ENCODE measurements at regions not wholly inside any gene's neighbourhood (a gene's known extent, or its start where the extent isn't known, plus 50 kb on each side); places are given as distances from the start of the nearest gene placed in this dataset.

DNA sequence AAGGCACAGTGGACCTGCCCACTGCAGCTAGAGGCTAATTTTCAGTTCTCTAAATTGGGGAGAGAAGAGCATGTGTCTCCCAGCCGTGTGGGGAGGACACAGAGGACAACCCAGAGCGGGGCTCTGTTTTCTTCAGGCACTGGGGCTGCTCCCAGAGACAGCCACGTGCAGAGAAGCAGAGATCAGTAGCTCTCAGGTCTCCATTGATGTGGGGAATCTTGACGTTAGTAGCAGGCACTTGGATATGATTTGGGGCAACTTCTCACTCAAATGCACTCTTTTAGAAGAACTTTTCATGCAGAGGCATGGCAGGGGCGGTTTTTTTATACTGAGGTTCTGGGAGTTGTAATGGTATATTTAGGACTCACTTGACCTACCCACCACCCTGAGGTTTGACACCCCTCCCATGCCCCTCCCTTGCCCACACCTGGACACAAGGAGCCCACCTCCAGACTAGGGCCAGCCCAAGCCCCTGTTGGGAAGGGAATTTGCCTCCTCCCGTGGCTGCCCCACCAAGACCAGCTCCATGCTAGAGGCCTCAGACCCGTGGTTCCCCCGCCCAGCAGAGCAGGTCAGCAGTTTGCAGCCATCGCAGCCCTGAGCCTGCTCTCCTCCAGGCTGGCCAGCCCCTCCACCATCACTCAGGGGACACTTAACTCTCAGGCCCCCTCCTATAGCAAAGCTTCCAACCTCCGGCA lies 94.2 kb upstream of the RTL6 start:
- no peak for DNase-seq (ENCODE audit: low read depth in 2 of 2)

DNA sequence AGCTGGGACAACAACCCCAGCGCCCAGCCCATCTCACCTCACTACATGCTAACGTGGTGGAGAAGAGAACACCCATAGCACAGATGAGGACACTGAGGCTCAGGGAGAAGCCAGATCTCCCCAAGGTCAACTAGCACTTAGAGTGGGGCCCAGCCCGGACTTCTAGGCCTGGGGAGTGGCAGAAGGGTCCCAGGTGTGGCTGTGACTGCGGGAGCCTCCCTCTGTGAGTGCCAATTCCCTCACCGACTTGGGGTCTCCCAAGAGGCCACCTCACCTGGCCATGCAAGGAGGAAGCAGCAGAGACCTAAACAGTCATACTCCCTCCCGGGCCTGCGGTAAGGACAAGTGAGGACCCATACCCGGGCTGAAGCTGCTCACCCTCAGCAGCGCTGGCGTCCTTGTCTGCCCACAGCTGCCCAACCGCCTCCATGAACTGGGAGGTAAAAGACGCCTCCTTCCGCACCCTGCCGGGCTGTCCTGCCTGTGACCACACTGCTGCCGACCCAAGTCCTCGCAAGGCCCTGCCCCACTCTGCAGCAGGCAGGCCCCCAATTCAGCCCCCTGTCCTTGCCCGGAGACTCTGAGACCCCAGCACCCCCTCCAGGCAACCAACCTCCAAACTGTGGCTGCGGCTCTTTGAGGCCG lies 93.2 kb upstream of the RTL6 start:
- no peak for DNase-seq (ENCODE audit: low read depth in 2 of 2)

GRCh38 chr22:44590291-44590690 lies 92.3 kb upstream of the RTL6 start:
- no peak for DNase-seq (ENCODE audit: low read depth in 2 of 2)

GRCh38 chr22:44589831-44590230 lies 91.8 kb upstream of the RTL6 start:
- no peak for DNase-seq (ENCODE audit: low read depth in 2 of 2)

- DNase-seq (ENCODE audit: low read depth in 2 of 2) = no peak
Measured at GRCh38 chr22:44588348-44588747, 90.3 kb upstream of the RTL6 start.

- DNase-seq (ENCODE audit: low read depth in 2 of 2) = no peak
Measured at GRCh38 chr22:44587737-44588310, 89.8 kb upstream of the RTL6 start.

GRCh38 chr22:44586999-44587736 lies 89.1 kb upstream of the RTL6 start:
- no peak for DNase-seq (ENCODE audit: low read depth in 2 of 2)

- DNase-seq (ENCODE audit: low read depth in 2 of 2) = no peak
Measured at GRCh38 chr22:44586351-44586990, 88.4 kb upstream of the RTL6 start.

DNA sequence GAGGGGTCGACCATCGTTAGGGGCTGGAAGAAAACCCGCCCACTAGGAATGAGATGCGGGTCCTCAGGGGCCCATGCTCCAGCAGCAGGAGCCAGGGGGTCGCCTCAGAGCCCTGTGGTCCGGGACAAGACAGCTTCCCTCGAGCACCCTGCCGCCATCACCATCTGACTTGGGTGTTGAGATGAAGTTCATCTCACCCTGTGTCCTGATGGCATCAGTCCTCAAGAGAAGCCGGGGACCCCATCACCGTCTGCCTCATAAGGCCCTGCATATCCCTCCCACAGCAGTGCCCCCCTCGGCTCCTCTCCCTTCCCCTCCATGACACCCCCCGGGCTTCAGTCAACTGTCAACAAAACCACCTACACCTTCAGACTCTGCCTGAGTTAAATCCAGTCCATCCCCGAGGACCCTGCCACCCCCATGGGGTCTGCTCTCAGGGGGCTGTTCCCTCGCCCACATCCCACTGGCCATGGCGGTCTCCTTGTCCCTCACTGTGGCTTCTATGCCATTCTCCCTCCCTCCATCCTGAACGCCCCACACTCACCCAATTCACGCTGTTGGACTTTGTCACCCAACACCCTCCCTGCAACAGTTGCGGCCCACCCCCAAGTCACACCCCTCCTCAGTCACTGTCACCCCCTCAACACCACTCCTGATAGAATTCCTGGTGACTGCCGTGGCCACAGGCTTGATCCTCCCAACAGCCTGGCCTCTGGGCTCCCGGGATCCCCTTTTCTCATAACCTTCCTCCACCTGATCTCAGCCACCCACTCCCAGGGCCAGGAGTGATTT lies 87.7 kb upstream of the RTL6 start:
- no peak for DNase-seq (ENCODE audit: low read depth in 2 of 2)

DNA sequence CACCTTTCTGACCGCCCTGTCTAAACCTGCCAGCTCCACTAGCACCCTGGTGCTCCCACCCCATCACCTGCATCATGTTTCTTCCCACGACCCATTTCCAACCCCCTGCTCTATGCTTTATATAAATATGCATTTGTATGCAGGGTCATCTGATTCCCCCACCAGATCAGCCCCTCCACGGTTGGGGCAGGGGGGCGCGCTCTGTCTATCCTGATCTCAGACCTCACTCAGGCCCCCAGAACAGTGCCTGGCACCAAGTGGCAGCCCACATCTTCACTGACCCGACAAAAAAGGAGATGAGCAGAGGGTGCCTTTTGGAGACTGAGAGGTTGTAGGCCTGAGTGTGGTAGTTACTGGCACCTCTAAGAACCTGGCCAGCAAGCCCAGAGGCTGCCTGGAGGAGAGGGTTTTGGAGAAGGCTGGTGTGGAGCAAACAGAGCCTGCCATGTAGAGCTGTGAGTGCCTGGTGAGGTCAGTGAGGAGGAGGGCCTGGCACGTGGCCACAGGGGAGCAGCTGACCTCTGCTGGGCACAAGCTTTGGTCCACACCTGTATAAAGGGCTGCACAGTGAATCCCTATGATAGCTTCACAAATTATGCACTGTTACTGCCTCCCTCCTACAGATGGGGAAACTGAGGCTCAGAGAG lies 86.3 kb upstream of the RTL6 start:
- no peak for DNase-seq (ENCODE audit: low read depth in 2 of 2)

- no peak for DNase-seq (ENCODE audit: low read depth in 2 of 2)
Measured at GRCh38 chr22:44583854-44584253, 85.8 kb upstream of the RTL6 start.

- DNase-seq (ENCODE audit: low read depth in 2 of 2) = no peak
Measured at GRCh38 chr22:44583061-44583760, 85.2 kb upstream of the RTL6 start.

GRCh38 chr22:44582016-44582415 lies 84.0 kb upstream of the RTL6 start:
- DNase-seq (ENCODE audit: low read depth in 2 of 2) = no peak

- no peak for DNase-seq (ENCODE audit: low read depth in 2 of 2)
Measured at GRCh38 chr22:44581096-44581435, 83.0 kb upstream of the RTL6 start.

DNA sequence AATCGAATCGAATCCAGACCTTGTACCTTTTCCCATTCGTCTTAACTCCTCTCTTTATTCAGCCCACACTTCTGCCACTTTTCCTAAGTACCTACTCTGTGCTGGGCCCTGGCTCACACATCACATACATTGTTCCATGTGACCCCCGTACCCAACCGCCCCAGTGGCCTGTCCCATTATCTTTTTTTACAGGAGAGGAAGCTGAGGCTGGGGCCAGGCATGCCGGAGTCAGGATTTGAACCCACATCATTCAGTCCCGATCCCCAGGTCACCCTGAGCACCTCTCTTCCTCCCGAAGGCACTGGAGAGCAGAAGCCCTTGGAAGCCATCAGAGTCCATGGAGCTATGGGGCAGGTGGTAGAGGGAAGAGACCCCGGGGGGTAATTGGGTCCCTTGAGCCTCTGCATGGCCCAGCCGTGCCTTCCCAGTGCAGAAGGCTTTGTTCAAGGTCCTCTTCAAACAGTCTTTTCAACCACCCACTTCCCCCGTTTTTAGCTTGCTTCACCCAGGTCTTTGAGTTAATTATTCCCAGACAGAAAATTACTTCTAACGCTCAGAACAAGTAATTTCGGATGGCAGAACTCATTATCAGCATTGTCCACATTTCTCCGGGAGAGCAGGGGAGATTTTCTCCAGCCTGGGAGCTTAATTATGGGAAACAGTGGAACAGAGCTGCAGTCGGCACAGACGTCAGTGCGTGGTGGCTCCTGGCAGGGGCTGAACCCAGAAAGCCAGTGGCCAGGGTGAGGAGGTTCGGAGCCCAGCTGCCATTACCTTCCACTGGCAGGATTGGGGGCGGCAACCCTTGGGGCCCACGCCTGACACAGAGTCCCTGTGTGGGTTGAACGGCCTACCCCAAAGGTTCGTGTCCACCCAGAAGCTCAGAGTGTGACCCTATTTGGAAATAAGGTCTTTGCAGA lies 82.4 kb upstream of the RTL6 start:
- no peak for DNase-seq (ENCODE audit: low read depth in 2 of 2)

GRCh38 chr22:44578516-44579230 lies 80.6 kb upstream of the RTL6 start:
- DNase-seq (ENCODE audit: low read depth in 2 of 2) = no peak

- DNase-seq (ENCODE audit: low read depth in 2 of 2) = no peak
Measured at GRCh38 chr22:44578110-44578457, 80.1 kb upstream of the RTL6 start.

GRCh38 chr22:44577391-44578109 lies 79.5 kb upstream of the RTL6 start:
- no peak for DNase-seq (ENCODE audit: low read depth in 2 of 2)

All from stimulated activated CD4-positive, alpha-beta T cell treated with anti-CD3 and anti-CD28 coated beads, Interleukin-1b, Interleukin-23, amount 100 ng/mL, for 1 hour (primary cell).